ENCODE measurements at regions not wholly inside any gene's neighbourhood (a gene's known extent, or its start where the extent isn't known, plus 50 kb on each side); places are given as distances from the start of the nearest gene placed in this dataset.
"Not testable (repeated sequence)": the region's sequence is repeated elsewhere in the genome, so short reads cannot be mapped to it uniquely, and the experiment has no call there.

DNA sequence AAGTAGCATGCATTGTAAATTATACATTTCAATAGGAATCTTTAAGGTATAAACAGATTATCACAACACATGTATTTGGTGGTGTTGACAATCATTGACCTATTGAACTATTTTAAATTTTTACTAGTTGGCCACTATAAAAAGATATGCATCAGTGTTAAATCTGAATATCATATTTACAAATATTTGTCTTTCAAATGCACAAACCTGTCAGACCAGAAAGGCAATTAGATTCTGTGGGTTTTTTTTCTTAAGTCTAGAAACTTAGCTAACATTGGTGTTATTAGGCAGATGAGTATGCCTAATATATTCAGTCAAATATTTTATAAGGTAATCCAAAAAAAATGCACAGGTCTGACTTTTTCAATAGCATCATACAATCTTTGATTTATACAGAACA, 241.4 kb upstream of the DGKB start:
- Histone ChIP-seq H3K36me3 (replicated peaks; ENCODE audit: control insufficient read depth, insufficient read depth, low read length) (no peaks in the 10 kb centered on the region), H3K4me3 (ENCODE audit: insufficient read depth, low read depth, low read length) (no peak overlapping the region), H3K27me3 (ENCODE audit: control insufficient read depth, insufficient read depth, low read length) (no peaks in the 10 kb centered on the region)
- no peak for DNase-seq

DNA sequence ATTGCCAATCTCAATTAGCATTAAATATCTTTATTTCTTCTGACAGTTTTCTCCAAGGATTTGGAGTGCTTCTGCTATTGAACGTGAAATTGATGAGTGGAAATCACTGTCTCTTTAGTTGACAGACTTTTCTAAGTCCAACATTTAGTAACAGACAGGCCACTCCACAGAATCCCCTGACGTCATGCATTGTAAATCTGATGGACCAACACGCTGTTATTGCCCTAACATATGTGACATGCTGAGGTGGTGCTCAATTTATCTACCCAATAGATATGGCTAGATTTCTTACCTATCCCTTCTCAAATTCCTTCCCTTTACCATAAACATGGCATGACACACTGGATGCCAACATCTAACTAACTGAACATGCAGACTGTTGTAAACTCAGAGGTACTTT, 240.6 kb upstream of the DGKB start:
- Histone ChIP-seq H3K27me3 (ENCODE audit: control insufficient read depth, insufficient read depth, low read length) (no peaks in the 10 kb centered on the region), H3K4me3 (ENCODE audit: insufficient read depth, low read depth, low read length) (no peak overlapping the region), H3K36me3 (replicated peaks; ENCODE audit: control insufficient read depth, insufficient read depth, low read length) (no peaks in the 10 kb centered on the region)
- DNase-seq: no peak

DNA sequence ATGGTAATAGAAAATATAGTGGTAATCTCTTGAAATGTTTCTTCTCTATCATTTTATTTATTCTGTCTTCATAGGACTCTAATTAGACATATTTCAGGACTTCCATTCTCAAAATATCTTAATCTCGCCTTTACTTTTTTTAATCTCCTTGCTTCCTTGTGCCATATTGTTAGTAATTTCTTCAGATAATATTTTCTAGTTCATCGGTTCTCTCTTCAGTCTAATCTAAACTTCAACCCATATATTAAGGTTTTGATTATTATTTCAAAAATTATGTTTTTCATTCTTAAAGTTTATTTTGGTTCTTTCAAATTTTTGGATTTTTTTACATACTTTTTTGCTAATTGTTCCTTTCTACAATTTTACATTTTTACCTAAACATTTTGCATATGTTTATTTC, 237.9 kb upstream of the DGKB start:
- no peak for DNase-seq
- Histone ChIP-seq H3K4me3 (ENCODE audit: insufficient read depth, low read depth, low read length) (no peak overlapping the region), H3K36me3 (replicated peaks; ENCODE audit: control insufficient read depth, insufficient read depth, low read length) (no peaks in the 10 kb centered on the region), H3K27me3 (ENCODE audit: control insufficient read depth, insufficient read depth, low read length) (no peaks in the 10 kb centered on the region)

GRCh38 chr7:15131661-15132060, 229.1 kb upstream of the DGKB start:
- Histone ChIP-seq H3K27me3 (ENCODE audit: control insufficient read depth, insufficient read depth, low read length) (no peaks in the 10 kb centered on the region), H3K36me3 (replicated peaks; ENCODE audit: control insufficient read depth, insufficient read depth, low read length) (no peaks in the 10 kb centered on the region), H3K4me3 (ENCODE audit: insufficient read depth, low read depth, low read length) (no peak overlapping the region)
- DNase-seq: no peak

DNA sequence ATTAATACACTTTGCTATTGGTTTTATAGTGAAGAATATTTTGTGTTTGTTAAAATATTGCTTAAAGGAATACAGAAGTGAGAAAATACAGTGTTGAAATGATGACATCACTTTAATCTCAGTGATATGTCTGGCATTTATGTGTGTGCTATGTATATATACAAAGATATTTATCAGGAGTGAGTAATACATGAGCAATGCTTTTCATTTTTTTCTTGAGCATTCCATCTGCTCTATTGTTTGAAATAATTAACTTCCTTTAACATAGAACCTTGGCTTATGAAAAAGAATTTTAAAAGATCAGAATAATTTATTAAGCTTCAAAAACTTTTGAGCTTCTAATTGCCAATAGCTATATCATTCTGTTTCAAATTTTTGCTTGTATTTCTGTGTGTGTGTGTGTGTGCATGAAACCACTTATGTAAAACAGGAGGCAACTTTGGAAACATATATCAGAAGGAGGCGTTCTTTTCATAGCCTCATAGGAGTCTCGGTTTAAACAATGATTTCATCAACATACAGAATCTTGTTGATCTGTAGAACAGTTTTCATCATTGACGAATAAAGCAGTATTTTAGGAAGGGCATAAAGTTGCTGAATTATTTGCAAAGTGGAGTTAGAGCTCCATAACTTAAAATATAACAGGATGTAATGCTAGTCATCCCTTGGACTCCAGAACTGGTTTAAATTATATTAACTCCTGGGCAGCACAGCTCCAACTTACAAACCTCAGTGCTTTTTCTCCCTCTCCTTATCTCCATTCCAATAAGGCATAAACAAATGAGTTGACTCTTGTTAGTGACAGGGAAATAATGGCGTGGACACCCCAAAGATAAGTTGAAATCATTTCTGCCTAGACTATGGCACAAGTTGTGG, 228.4 kb upstream of the DGKB start:
- H3K27me3 ChIP-seq (ENCODE audit: control insufficient read depth, insufficient read depth, low read length): no peaks in the 10 kb centered on the region
- no peaks in the 10 kb centered on the region for H3K36me3 ChIP-seq (replicated peaks; ENCODE audit: control insufficient read depth, insufficient read depth, low read length)
- H3K4me3 ChIP-seq (ENCODE audit: insufficient read depth, low read depth, low read length): no peak overlapping the region
- no peak for DNase-seq

- Histone ChIP-seq H3K36me3 (replicated peaks; ENCODE audit: control insufficient read depth, insufficient read depth, low read length) (no peaks in the 10 kb centered on the region), H3K27me3 (ENCODE audit: control insufficient read depth, insufficient read depth, low read length) (no peaks in the 10 kb centered on the region), H3K4me3 (ENCODE audit: insufficient read depth, low read depth, low read length) (no peak overlapping the region)
- DNase-seq: no peak
Measured at GRCh38 chr7:15128716-15129115, 226.2 kb upstream of the DGKB start.

- H3K27me3 ChIP-seq (ENCODE audit: control insufficient read depth, insufficient read depth, low read length); H3K4me3 ChIP-seq (ENCODE audit: insufficient read depth, low read depth, low read length); DNase-seq; H3K36me3 ChIP-seq (replicated peaks; ENCODE audit: control insufficient read depth, insufficient read depth, low read length): not testable (repeated sequence)
Measured at GRCh38 chr7:15126653-15127052, 224.1 kb upstream of the DGKB start.

GRCh38 chr7:15123901-15124300, 221.3 kb upstream of the DGKB start:
- no peaks in the 10 kb centered on the region for H3K27me3 ChIP-seq (ENCODE audit: control insufficient read depth, insufficient read depth, low read length)
- no peak for DNase-seq
- no peak overlapping the region for H3K4me3 ChIP-seq (ENCODE audit: insufficient read depth, low read depth, low read length)
- no peaks in the 10 kb centered on the region for H3K36me3 ChIP-seq (replicated peaks; ENCODE audit: control insufficient read depth, insufficient read depth, low read length)

GRCh38 chr7:15113752-15114151, 211.2 kb upstream of the DGKB start:
- H3K4me3 ChIP-seq (ENCODE audit: insufficient read depth, low read depth, low read length): no peak overlapping the region
- no peaks in the 10 kb centered on the region for H3K27me3 ChIP-seq (ENCODE audit: control insufficient read depth, insufficient read depth, low read length)
- H3K36me3 ChIP-seq (replicated peaks; ENCODE audit: control insufficient read depth, insufficient read depth, low read length): no peaks in the 10 kb centered on the region
- no peak for DNase-seq

- Histone ChIP-seq H3K4me3 (ENCODE audit: insufficient read depth, low read depth, low read length) (no peak overlapping the region), H3K27me3 (ENCODE audit: control insufficient read depth, insufficient read depth, low read length) (no peaks in the 10 kb centered on the region), H3K36me3 (replicated peaks; ENCODE audit: control insufficient read depth, insufficient read depth, low read length) (no peaks in the 10 kb centered on the region)
- no peak for DNase-seq
Measured at GRCh38 chr7:15105711-15106110, 203.2 kb upstream of the DGKB start.

DNA sequence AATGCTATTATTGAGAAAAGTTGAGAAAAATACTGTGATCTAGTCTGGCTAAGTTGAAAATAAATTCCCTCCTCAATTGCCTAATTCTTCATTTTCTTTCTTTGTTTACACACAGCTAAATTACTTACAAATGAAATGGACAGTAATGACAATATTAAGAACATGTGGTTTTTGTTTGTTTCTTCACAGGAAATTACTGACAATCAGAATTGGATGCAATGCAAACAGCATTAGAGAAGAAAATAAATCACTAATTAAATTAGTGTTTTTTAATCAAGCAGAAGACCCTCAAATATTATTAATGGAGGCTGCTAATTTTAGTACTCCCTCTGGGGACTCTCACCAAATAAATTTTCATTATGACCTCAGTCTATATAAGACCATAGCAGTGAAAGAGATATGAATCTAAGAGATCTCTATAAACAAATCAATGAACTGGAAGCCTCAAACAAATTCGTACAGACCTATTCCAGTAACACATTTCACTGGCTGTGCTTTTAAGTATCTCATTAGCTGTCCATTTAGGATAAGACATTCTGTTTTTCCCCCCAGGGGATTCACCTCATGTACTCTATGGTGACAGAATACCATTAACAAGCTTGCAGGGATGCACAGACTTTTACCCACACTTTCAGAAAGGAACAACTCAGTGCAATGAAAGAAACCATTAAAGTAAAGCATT, 202.0 kb upstream of the DGKB start:
- no peak for DNase-seq
- no peaks in the 10 kb centered on the region for H3K36me3 ChIP-seq (replicated peaks; ENCODE audit: control insufficient read depth, insufficient read depth, low read length)
- H3K27me3 ChIP-seq (ENCODE audit: control insufficient read depth, insufficient read depth, low read length): no peaks in the 10 kb centered on the region
- H3K4me3 ChIP-seq (ENCODE audit: insufficient read depth, low read depth, low read length): no peak overlapping the region

GRCh38 chr7:15099074-15099473, 196.5 kb upstream of the DGKB start:
- Histone ChIP-seq H3K27me3 (ENCODE audit: control insufficient read depth, insufficient read depth, low read length) (no peaks in the 10 kb centered on the region), H3K36me3 (replicated peaks; ENCODE audit: control insufficient read depth, insufficient read depth, low read length) (no peaks in the 10 kb centered on the region), H3K4me3 (ENCODE audit: insufficient read depth, low read depth, low read length) (no peak overlapping the region)
- DNase-seq: no peak

DNA sequence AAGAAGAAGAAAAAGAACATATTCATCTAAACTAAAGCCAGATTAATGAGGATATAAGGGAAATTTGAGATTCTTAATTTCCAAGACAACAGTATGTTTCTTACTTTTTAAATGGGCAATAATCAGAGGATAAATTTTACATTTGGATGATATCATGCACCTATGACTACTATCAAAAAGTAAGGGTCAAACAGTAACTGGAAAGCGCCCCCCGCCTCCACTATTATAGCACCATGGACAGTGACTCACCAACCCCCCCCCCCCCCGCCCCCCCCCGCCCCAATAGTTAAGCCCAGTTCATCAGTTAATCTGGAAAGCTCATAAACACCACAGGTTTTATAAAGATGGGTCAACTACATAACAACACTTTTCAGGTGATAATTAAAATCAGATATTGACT, 194.3 kb upstream of the DGKB start:
- peak; percentile 17 for DNase-seq
- no peaks in the 10 kb centered on the region for H3K27me3 ChIP-seq (ENCODE audit: control insufficient read depth, insufficient read depth, low read length)
- no peak overlapping the region for H3K4me3 ChIP-seq (ENCODE audit: insufficient read depth, low read depth, low read length)
- H3K36me3 ChIP-seq (replicated peaks; ENCODE audit: control insufficient read depth, insufficient read depth, low read length): no peaks in the 10 kb centered on the region

GRCh38 chr7:15094989-15095388, 192.4 kb upstream of the DGKB start:
- Histone ChIP-seq H3K36me3 (replicated peaks; ENCODE audit: control insufficient read depth, insufficient read depth, low read length) (no peaks in the 10 kb centered on the region), H3K27me3 (ENCODE audit: control insufficient read depth, insufficient read depth, low read length) (no peaks in the 10 kb centered on the region), H3K4me3 (ENCODE audit: insufficient read depth, low read depth, low read length) (no peak overlapping the region)
- DNase-seq: no peak

DNA sequence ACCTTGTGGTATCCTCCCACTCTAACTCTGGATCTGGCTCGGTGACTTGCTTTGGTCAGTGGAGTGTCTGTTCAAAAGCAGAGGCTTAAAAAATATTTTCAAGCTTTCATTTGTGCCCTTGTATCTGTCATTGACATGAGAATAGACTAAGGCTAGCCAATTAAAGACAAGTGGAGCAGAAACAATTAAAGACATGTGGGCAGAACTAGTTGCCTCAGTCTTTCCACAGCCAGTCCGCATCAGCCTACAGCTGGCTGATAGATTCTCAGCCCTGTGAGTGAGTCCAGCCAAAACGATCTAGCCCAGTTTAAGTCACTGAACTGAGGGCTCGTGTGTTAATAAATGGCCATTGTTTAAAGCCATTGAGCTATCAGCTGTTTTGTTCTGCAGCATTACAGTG, 185.2 kb upstream of the DGKB start:
- Histone ChIP-seq H3K27me3 (ENCODE audit: control insufficient read depth, insufficient read depth, low read length) (no peaks in the 10 kb centered on the region), H3K4me3 (ENCODE audit: insufficient read depth, low read depth, low read length) (no peak overlapping the region), H3K36me3 (replicated peaks; ENCODE audit: control insufficient read depth, insufficient read depth, low read length) (no peaks in the 10 kb centered on the region)
- DNase-seq: no peak
